PFSK-1 (cell line): ENCODE measurements at regions not wholly inside any gene's neighbourhood (a gene's known extent, or its start where the extent isn't known, plus 50 kb on each side); places are given as distances from the start of the nearest gene placed in this dataset.

ENCODE experiments used
- POLR2AphosphoS5 ChIP-seq: IDR thresholded peaks from 2 replicates; pipeline ENCODE4 v1.6.1; 2012; ENCODE audit warnings: low read depth, mild to moderate bottlenecking, control low read depth, low read length, moderate library complexity
- SIN3A ChIP-seq: IDR thresholded peaks from 2 replicates; pipeline ENCODE4 v1.6.1; 2012; ENCODE audit warnings: mild to moderate bottlenecking, low read length, moderate library complexity, borderline replicate concordance; ENCODE audit not compliant: insufficient read depth

DNA sequence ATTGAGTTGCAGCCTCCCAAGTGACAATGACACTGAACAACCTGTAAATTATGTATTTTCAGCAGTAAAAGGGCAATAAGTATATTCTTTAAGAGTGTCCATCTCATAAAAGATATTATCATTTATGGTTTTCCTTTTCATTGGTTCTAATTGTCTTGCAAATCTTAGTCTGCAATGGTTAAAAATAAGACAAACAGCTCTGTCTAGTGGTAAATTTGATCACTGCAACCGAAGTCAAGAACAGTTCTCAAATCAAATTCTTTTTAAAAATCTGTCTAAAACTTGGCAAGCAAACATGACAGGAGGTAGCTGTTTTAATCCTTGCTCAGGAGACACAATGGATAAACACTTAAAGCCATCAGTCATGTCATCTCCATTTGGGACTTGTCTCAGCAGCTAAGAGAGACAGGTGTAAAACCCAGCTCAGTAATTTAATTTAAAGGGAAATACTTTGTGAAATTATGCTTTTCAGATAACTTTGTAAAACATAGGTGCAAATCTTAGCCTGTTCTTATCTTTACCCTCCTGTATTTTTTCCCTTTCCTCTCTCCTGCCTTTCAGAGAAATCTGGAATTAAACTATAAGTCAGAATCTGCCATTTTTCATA is 150.3 kb upstream of the ARHGEF26 start:
- no peak for TF ChIP-seq POLR2AphosphoS5
- no peak for TF ChIP-seq SIN3A
